ENCODE measurements at regions not wholly inside any gene's neighbourhood (a gene's known extent, or its start where the extent isn't known, plus 50 kb on each side); places are given as distances from the start of the nearest gene placed in this dataset.

DNA sequence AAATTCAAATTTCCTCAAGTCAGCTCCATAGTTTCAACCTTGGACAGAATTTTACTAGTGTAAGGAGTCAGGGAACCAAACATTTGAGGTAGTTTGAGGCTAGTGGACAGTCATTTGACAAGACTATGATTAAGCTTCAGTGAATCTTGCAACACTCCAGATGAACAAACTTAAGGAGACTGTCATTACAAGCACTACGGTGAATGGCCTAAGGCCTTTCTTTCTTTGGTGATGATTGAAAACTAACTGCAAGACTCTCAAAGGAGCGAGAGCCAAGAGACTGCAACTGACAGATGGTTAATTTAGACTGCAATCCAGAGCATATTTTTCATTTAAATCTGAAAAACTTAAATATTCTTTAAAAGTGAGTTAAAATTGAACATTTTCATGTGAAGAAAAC is 272.3 kb upstream of the NECTIN3 start:
- no peak for DNase-seq (ENCODE audit: low read depth)
- TF ChIP-seq, protein P1, sequence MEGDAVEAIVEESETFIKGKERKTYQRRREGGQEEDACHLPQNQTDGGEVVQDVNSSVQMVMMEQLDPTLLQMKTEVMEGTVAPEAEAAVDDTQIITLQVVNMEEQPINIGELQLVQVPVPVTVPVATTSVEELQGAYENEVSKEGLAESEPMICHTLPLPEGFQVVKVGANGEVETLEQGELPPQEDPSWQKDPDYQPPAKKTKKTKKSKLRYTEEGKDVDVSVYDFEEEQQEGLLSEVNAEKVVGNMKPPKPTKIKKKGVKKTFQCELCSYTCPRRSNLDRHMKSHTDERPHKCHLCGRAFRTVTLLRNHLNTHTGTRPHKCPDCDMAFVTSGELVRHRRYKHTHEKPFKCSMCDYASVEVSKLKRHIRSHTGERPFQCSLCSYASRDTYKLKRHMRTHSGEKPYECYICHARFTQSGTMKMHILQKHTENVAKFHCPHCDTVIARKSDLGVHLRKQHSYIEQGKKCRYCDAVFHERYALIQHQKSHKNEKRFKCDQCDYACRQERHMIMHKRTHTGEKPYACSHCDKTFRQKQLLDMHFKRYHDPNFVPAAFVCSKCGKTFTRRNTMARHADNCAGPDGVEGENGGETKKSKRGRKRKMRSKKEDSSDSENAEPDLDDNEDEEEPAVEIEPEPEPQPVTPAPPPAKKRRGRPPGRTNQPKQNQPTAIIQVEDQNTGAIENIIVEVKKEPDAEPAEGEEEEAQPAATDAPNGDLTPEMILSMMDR (conservative IDR thresholded peaks at IDR 0.05; ENCODE audit: low read depth, low read length), result no peak
- no peak overlapping the region for H3K4me3 ChIP-seq (ENCODE audit: low read depth, low read length)

DNA sequence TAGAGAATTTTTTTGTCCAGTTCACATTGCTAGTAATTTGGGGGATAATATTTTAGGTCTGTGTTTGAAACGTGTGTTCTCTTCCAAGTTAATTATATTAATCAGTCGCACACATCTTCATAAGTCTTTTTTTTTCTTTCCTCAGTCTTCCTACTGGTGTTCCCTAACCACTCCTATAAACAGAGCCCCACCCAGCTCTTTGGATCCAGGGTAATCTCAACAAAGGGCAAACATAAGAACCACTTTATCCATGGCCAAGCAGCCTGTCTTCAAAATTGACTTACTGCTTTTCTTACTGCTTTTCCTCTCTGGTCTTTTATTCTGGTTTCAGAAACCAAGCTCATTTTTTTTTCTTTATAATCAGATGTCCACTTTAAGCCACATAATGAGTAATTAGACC is 266.8 kb upstream of the NECTIN3 start:
- DNase-seq (ENCODE audit: low read depth), result no peak
- TF ChIP-seq, protein P1 (conservative IDR thresholded peaks at IDR 0.05; ENCODE audit: low read depth, low read length), result no peak

DNA sequence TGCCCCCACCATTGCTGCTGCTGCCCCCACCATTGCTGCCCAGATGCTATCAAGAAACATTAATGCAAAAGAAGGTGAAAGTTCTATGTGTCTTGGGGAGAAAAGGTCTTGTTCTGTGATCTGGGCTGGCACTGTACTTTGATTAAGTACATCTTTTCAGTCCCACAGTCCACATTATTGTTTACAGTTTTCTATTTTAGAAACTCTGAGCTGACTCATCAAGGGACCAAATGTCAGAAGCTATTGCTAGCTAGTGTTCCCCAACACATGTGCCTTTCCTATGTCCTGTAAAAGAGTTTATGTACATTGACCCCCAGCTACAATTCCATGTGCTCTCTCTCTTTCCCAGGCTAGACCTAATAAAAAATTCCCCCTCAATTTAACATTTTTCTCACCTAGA is 264.7 kb upstream of the NECTIN3 start:
- no peak for DNase-seq (ENCODE audit: low read depth)
- H3K4me3 ChIP-seq (ENCODE audit: low read depth, low read length), result no peak overlapping the region
- TF ChIP-seq, protein P1 (conservative IDR thresholded peaks at IDR 0.05; ENCODE audit: low read depth, low read length), result no peak

More for the DNA sequence above, 266.8 kb upstream of the NECTIN3 start:
- no peak overlapping the region for H3K4me3 ChIP-seq (ENCODE audit: low read depth, low read length)

DNA sequence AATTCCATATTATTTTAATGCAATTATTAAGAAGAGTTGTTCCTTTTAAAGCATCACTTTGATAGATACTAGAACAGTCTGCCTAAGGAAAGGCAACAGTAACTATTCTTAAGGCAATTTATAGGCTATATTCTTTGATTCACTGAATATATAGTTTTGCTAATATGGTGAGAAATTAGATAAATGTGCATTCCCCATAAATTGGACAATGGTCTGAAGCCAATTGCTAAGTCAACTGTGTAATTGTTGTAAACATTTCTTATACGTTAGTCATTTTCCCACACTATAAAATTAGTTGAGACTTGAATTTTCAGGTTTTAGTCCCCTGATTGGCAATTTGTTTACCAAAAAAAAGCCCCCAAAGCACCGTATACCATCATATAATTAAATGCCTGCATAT is 263.0 kb upstream of the NECTIN3 start:
- TF ChIP-seq, protein P1 (conservative IDR thresholded peaks at IDR 0.05; ENCODE audit: low read depth, low read length), result no peak
- H3K4me3 ChIP-seq (ENCODE audit: low read depth, low read length), result no peak overlapping the region
- no peak for DNase-seq (ENCODE audit: low read depth)

DNA sequence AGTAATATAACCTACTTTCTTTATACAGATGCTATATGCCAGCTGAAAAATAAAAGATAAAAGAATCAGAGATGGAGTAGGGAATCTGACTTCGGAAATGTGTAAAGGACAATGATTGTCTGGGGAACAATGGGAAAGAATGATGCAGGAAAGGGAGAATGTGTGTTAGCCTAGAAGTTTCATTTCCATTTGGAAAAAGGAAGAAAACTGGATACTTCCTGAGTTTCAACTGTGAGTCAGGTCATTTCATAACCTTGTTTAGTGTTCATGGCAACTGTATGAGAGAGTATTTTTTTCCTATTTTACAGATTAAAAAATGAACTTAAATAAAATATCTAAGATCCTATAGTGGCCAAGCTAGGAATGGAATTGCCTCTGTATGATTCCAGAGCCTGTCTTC is 261.3 kb upstream of the NECTIN3 start:
- TF ChIP-seq, protein P1 (conservative IDR thresholded peaks at IDR 0.05; ENCODE audit: low read depth, low read length), result no peak
- H3K4me3 ChIP-seq (ENCODE audit: low read depth, low read length), result no peak overlapping the region
- peak; percentile 48 for DNase-seq (ENCODE audit: low read depth)

DNA sequence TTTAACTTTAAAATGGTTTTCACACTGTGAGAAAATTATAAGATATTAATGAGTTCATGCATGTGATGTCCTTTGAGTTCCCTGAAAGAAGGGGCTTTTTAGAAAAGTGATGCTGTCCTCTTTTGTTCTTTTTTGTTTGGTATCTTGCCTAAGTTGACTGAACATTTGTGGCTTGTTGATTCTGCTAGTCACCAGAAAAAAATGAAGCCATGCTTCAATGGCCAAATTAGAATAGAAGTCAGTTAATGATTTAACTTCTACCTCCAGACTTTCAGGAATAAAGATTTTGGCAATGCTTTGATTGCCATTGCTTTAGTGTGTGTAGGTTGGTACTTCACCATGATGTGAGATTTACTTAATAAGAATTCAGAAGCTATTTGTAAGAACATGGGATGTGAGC is 260.6 kb upstream of the NECTIN3 start:
- H3K4me3 ChIP-seq (ENCODE audit: low read depth, low read length), result no peak overlapping the region
- TF ChIP-seq, protein P1 (conservative IDR thresholded peaks at IDR 0.05; ENCODE audit: low read depth, low read length), result no peak
- peak; percentile 90 for DNase-seq (ENCODE audit: low read depth)

DNA sequence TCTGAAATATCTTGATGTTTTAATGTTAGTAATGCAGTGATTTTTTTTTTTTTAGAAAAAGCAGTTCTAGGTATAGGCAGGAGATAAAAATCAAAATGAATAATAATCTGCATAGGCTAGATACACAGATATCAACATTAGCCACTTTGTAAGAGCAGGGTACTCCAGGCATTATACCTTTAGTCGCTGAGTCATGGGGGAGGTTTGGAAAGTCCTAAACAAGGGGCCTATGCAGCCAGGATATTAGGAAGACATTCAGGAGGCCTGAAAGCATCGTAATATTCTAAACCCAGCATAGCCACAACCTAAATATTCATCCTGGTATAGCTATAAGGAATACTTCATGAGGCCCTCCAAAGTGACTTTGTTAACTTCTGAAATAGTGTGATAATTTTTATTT is 258.1 kb upstream of the NECTIN3 start:
- no peak for DNase-seq (ENCODE audit: low read depth)
- H3K4me3 ChIP-seq (ENCODE audit: low read depth, low read length), result no peak overlapping the region
- TF ChIP-seq, protein P1 (conservative IDR thresholded peaks at IDR 0.05; ENCODE audit: low read depth, low read length), result no peak

Measured in epithelial cell of proximal tubule (primary cell).